GM23338 (cell line): ENCODE measurements at regions not wholly inside any gene's neighbourhood (a gene's known extent, or its start where the extent isn't known, plus 50 kb on each side); places are given as distances from the start of the nearest gene placed in this dataset.

Experiments used
- ATAC-seq: fragments of 200-7000 bp; cut with Tn5 transposase; 3 replicates; pipeline ENCODE4 v1.9.1; 2020
- DNase-seq: peaks from one replicate; pipeline ENCODE4 v3.0.0-alpha.2; 2015; ENCODE audit warnings: low spot score
- H2AFZ ChIP-seq: fragments of 200-600 bp; sonication (generic); 2 replicates; pipeline ENCODE4 v1.8.0; 2016; ENCODE audit warnings: antibody characterized with exemption, mild to moderate bottlenecking, moderate library complexity
- H3F3A ChIP-seq: fragments of 200-600 bp; sonication (generic); replicated peaks from 2 replicates; pipeline ENCODE4 v1.8.0; 2017; ENCODE audit warnings: antibody characterized with exemption, mixed run types, low read depth
- H3K27ac ChIP-seq: fragments of 200-600 bp; sonication (generic); 2 replicates; pipeline ENCODE4 v1.6.1; 2016; ENCODE audit warnings: low read depth
- H3K27me3 ChIP-seq: fragments of 200-600 bp; sonication (generic); 2 replicates; pipeline ENCODE4 v1.8.0; 2016; ENCODE audit warnings: mild to moderate bottlenecking, mixed run types, moderate library complexity; ENCODE audit not compliant: insufficient read depth
- H3K36me3 ChIP-seq: fragments of 200-600 bp; sonication (generic); 2 replicates; pipeline ENCODE4 v1.8.0; 2016; ENCODE audit warnings: mild to moderate bottlenecking; ENCODE audit not compliant: insufficient read depth
- H3K4me1 ChIP-seq: fragments of 200-600 bp; sonication (generic); 2 replicates; pipeline ENCODE4 v1.8.0; 2016; ENCODE audit warnings: mild to moderate bottlenecking, moderate library complexity; ENCODE audit not compliant: insufficient read depth
- H3K4me2 ChIP-seq: fragments of 200-600 bp; sonication (generic); 2 replicates; pipeline ENCODE4 v1.7.1; 2017; ENCODE audit warnings: mixed run types
- H3K4me3 ChIP-seq: fragments of 200-600 bp; sonication (generic); 2 replicates; pipeline ENCODE4 v1.6.1; 2016; ENCODE audit warnings: mixed run types
- H3K79me2 ChIP-seq: fragments of 200-600 bp; sonication (generic); replicated peaks from 2 replicates; pipeline ENCODE4 v1.8.0; 2017; ENCODE audit warnings: mild to moderate bottlenecking; ENCODE audit not compliant: insufficient read depth
- H3K9me2 ChIP-seq: fragments of 200-600 bp; sonication (generic); 2 replicates; pipeline ENCODE4 v1.8.0; 2017; ENCODE audit not compliant: insufficient read depth
- H4K20me1 ChIP-seq: fragments of 200-600 bp; sonication (generic); replicated peaks from 2 replicates; pipeline ENCODE4 v1.8.0; 2017; ENCODE audit warnings: mild to moderate bottlenecking; ENCODE audit not compliant: insufficient read depth
- H3K27ac Mint-ChIP-seq: 2 replicates; pipeline ENCODE4 v1.8.0; 2020; ENCODE audit warnings: inconsistent platforms, mild to moderate bottlenecking, moderate library complexity, mixed read lengths
- H3K27me3 Mint-ChIP-seq: 3 replicates; pipeline ENCODE4 v1.8.0; 2022; ENCODE audit warnings: low read depth, mild to moderate bottlenecking, moderate library complexity, mixed read lengths, inconsistent platforms; ENCODE audit not compliant: insufficient read depth, poor library complexity
- H3K36me3 Mint-ChIP-seq: 3 replicates; pipeline ENCODE4 v1.8.0; 2021; ENCODE audit warnings: low read depth, mild to moderate bottlenecking, inconsistent platforms, moderate library complexity, mixed read lengths
- H3K4me1 Mint-ChIP-seq: 3 replicates; pipeline ENCODE4 v1.8.0; 2020; ENCODE audit warnings: mild to moderate bottlenecking, inconsistent platforms, mixed read lengths
- H3K4me3 Mint-ChIP-seq: 3 replicates; pipeline ENCODE4 v1.8.0; 2021; ENCODE audit warnings: moderate library complexity, mild to moderate bottlenecking, inconsistent platforms, mixed read lengths
- H3K9me3 Mint-ChIP-seq: 3 replicates; pipeline ENCODE4 v1.8.0; 2020; ENCODE audit warnings: moderate library complexity, mild to moderate bottlenecking, inconsistent platforms, mixed read lengths
- CREB1 ChIP-seq: fragments of 250-450 bp; sonication (Bioruptor Pico); IDR thresholded peaks from 2 replicates; pipeline ENCODE4 v1.5.0; 2020; ENCODE audit warnings: low read depth, mild to moderate bottlenecking, moderate library complexity
- CTCF ChIP-seq, 2 experiments: fragments of 200-600 bp in 1 of 2; sonication (generic) in 1 of 2; conservative IDR thresholded peaks; 2 replicates each; pipeline versions ENCODE4 v1.5.1 to v1.6.1; 2016 to 2017; ENCODE audit warnings: antibody characterized with exemption in 2 of 2, low read depth in 2 of 2, mild to moderate bottlenecking in 2 of 2, moderate library complexity in 1 of 2
- ETS1 ChIP-seq: IDR thresholded peaks from 2 replicates; pipeline ENCODE4 v1.6.1; 2016; ENCODE audit warnings: antibody characterized with exemption
- EZH2 ChIP-seq: fragments of 200-600 bp; sonication (generic); IDR thresholded peaks from one replicate; pipeline ENCODE4 v1.8.0; 2017; ENCODE audit warnings: antibody characterized with exemption, mild to moderate bottlenecking, low read depth; ENCODE audit not compliant: unreplicated experiment
- EZH2phosphoT487 ChIP-seq: fragments of 200-600 bp; sonication (generic); IDR thresholded peaks from one replicate; pipeline ENCODE4 v1.8.1; 2018; ENCODE audit warnings: antibody characterized with exemption; ENCODE audit not compliant: unreplicated experiment
- JUNB ChIP-seq: IDR thresholded peaks from one replicate; pipeline ENCODE4 v1.6.1; 2016; ENCODE audit warnings: antibody characterized with exemption; ENCODE audit not compliant: unreplicated experiment
- NANOG ChIP-seq: IDR thresholded peaks from 2 replicates; pipeline ENCODE4 v1.6.1; 2016; ENCODE audit warnings: antibody characterized with exemption, borderline replicate concordance
- POLR2AphosphoS5 ChIP-seq: IDR thresholded peaks from 2 replicates; pipeline ENCODE4 v1.6.1; 2016; ENCODE audit warnings: antibody characterized with exemption, low read depth
- ZNF114 ChIP-seq: fragments of 250-450 bp; sonication (Bioruptor Pico); IDR thresholded peaks from 2 replicates; pipeline ENCODE4 v1.5.0; 2020; ENCODE audit warnings: mild to moderate bottlenecking, moderate library complexity
- ZNF331 ChIP-seq: fragments of 250-450 bp; sonication (Bioruptor Pico); IDR thresholded peaks from 2 replicates; pipeline ENCODE4 v1.5.0; 2020; ENCODE audit warnings: low read depth, mild to moderate bottlenecking, moderate library complexity

- Histone ChIP-seq H3F3A (no peaks in the 10 kb centered on the region), H2AFZ (no peak overlapping the region), H3K36me3 (no peaks in the 10 kb centered on the region), H4K20me1 (no peaks in the 10 kb centered on the region), H3K27me3 (no peaks in the 10 kb centered on the region), H3K4me2 (no peak overlapping the region), H3K9me2 (no peaks in the 10 kb centered on the region), H3K4me1 (no peaks in the 10 kb centered on the region), H3K79me2 (no peaks in the 10 kb centered on the region), H3K4me3 (no peak overlapping the region), H3K27ac (no peak overlapping the region)
- H3K4me1 Mint-ChIP-seq = no peaks in the 10 kb centered on the region
- no peak overlapping the region for H3K4me3 Mint-ChIP-seq
- peaks cover 10% of the 10 kb centered on the region for H3K9me3 Mint-ChIP-seq
- ATAC-seq (no peak), DNase-seq (no peak)
- H3K27me3 Mint-ChIP-seq = no peaks in the 10 kb centered on the region
- no peaks in the 10 kb centered on the region; the same call in 2 of the 3 replicates for H3K36me3 Mint-ChIP-seq
- no peak for TF ChIP-seq EZH2phosphoT487
- TF ChIP-seq CREB1 = no peak
- no peak for TF ChIP-seq JUNB
- TF ChIP-seq ZNF114 = no peak
- H3K27ac Mint-ChIP-seq = no peak overlapping the region
Measured at GRCh38 chr1:221574529-221574928, 167.4 kb downstream of the DUSP10 start.

GRCh38 chr1:221575605-221576004, 166.3 kb downstream of the DUSP10 start:
- Mint-ChIP-seq H3K4me1 (no peaks in the 10 kb centered on the region), H3K4me3 (no peak overlapping the region), H3K27ac (no peak overlapping the region), H3K36me3 (no peaks in the 10 kb centered on the region; the same call in 2 of the 3 replicates), H3K27me3 (no peaks in the 10 kb centered on the region), H3K9me3 (peaks cover 10% of the 10 kb centered on the region)
- Histone ChIP-seq H3K79me2 (no peaks in the 10 kb centered on the region), H3K27me3 (no peaks in the 10 kb centered on the region), H3K36me3 (no peaks in the 10 kb centered on the region), H3K27ac (no peak overlapping the region), H2AFZ (no peak overlapping the region), H3K9me2 (no peaks in the 10 kb centered on the region), H3K4me1 (no peaks in the 10 kb centered on the region), H3K4me3 (no peak overlapping the region), H3K4me2 (no peak overlapping the region), H3F3A (no peaks in the 10 kb centered on the region), H4K20me1 (no peaks in the 10 kb centered on the region)
- DNase-seq (no peak), ATAC-seq (no peak)
- TF ChIP-seq EZH2 = no peak
- no peak for TF ChIP-seq ZNF331 (CRISPR knock-in tag)
- no peak for TF ChIP-seq ETS1
- no peak for TF ChIP-seq JUNB
- no peak for TF ChIP-seq CTCF (conservative IDR thresholded peaks at IDR 0.05; ENCODE audit: low read depth in 2 of 2)
- no peak for TF ChIP-seq EZH2phosphoT487

- Histone ChIP-seq H3K4me2 (no peak overlapping the region), H3F3A (no peaks in the 10 kb centered on the region), H3K4me3 (no peak overlapping the region), H3K27me3 (no peaks in the 10 kb centered on the region), H3K9me2 (no peaks in the 10 kb centered on the region), H3K27ac (no peak overlapping the region), H3K36me3 (no peaks in the 10 kb centered on the region), H2AFZ (no peak overlapping the region), H4K20me1 (no peaks in the 10 kb centered on the region), H3K4me1 (no peaks in the 10 kb centered on the region), H3K79me2 (no peaks in the 10 kb centered on the region)
- H3K27ac Mint-ChIP-seq = no peak overlapping the region
- peaks cover 10% of the 10 kb centered on the region for H3K9me3 Mint-ChIP-seq
- no peaks in the 10 kb centered on the region for H3K27me3 Mint-ChIP-seq
- DNase-seq (peak; percentile 13), ATAC-seq (no peak)
- no peak overlapping the region for H3K4me3 Mint-ChIP-seq
- no peaks in the 10 kb centered on the region for H3K4me1 Mint-ChIP-seq
- H3K36me3 Mint-ChIP-seq = no peaks in the 10 kb centered on the region; the same call in 2 of the 3 replicates
- TF ChIP-seq CREB1 (no peak), POLR2AphosphoS5 (no peak), NANOG (no peak), ZNF114 (no peak)
Measured at GRCh38 chr1:221576268-221576667, 165.6 kb downstream of the DUSP10 start.
